ENCODE measurements at regions not wholly inside any gene's neighbourhood (a gene's known extent, or its start where the extent isn't known, plus 50 kb on each side); places are given as distances from the start of the nearest gene placed in this dataset.

GRCh38 chr13:84570831-84571230 lies 688.6 kb upstream of the SLITRK1 start:
- no peak for DNase-seq
- intact Hi-C loops (cut with DNase I) = no loop called here
- no peaks in the 10 kb centered on the region for H3K9me3 ChIP-seq
- no peak overlapping the region for H3K27ac ChIP-seq
- no peaks in the 10 kb centered on the region for H3K27me3 ChIP-seq
- H3K4me1 ChIP-seq = no peaks in the 10 kb centered on the region
- 91 to 96% methylated on average over 2 of the region's 2 CpGs for WGBS, 2 donors
- no peak for TF ChIP-seq CTCF (IDR thresholded peaks at IDR 0.05)
- TF ChIP-seq POLR2A (IDR thresholded peaks at IDR 0.05) = no peak
- no peaks in the 10 kb centered on the region for H3K36me3 ChIP-seq
- H3K4me3 ChIP-seq (replicated peaks in 1 of 3) = no peak overlapping the region

GRCh38 chr13:84569366-84569765 lies 687.1 kb upstream of the SLITRK1 start:
- Histone ChIP-seq H3K4me3 (replicated peaks in 1 of 3) (no peak overlapping the region), H3K4me1 (no peaks in the 10 kb centered on the region), H3K36me3 (no peaks in the 10 kb centered on the region), H3K27me3 (no peaks in the 10 kb centered on the region), H3K27ac (no peak overlapping the region), H3K9me3 (no peaks in the 10 kb centered on the region)
- no peak for DNase-seq
- 68 to 90% methylated on average over 1 of the region's 1 CpG for WGBS, 2 donors
- TF ChIP-seq POLR2A (IDR thresholded peaks at IDR 0.05) (no peak), CTCF (IDR thresholded peaks at IDR 0.05) (no peak)
- intact Hi-C loops (cut with DNase I) = no loop called here

GRCh38 chr13:84567848-84568247 lies 685.6 kb upstream of the SLITRK1 start:
- H3K4me1 ChIP-seq = no peaks in the 10 kb centered on the region
- no peak for TF ChIP-seq CTCF (IDR thresholded peaks at IDR 0.05)
- TF ChIP-seq POLR2A (IDR thresholded peaks at IDR 0.05) = no peak
- no peak overlapping the region for H3K4me3 ChIP-seq (replicated peaks in 1 of 3)
- 51 to 55% methylated on average over 1 of the region's 1 CpG for WGBS, 2 donors
- DNase-seq = no peak
- intact Hi-C loops (cut with DNase I) = no loop called here
- H3K27ac ChIP-seq = no peak overlapping the region
- H3K36me3 ChIP-seq = no peaks in the 10 kb centered on the region
- no peaks in the 10 kb centered on the region for H3K27me3 ChIP-seq
- H3K9me3 ChIP-seq = no peaks in the 10 kb centered on the region

- H3K36me3 ChIP-seq = no peaks in the 10 kb centered on the region
- no peaks in the 10 kb centered on the region for H3K9me3 ChIP-seq
- H3K4me3 ChIP-seq (replicated peaks in 1 of 3) = no peak overlapping the region
- TF ChIP-seq CTCF (IDR thresholded peaks at IDR 0.05) (no peak), POLR2A (IDR thresholded peaks at IDR 0.05) (no peak)
- H3K27me3 ChIP-seq = no peaks in the 10 kb centered on the region
- no peak for DNase-seq
- intact Hi-C loops (cut with DNase I) = no loop called here
- H3K27ac ChIP-seq = no peak overlapping the region
- no peaks in the 10 kb centered on the region for H3K4me1 ChIP-seq
- WGBS, 2 donors = 93 to 95% methylated on average over 2 of the region's 2 CpGs
Measured at GRCh38 chr13:84566780-84567179, 684.5 kb upstream of the SLITRK1 start.

GRCh38 chr13:84563611-84564010 lies 681.3 kb upstream of the SLITRK1 start:
- Histone ChIP-seq H3K4me3 (replicated peaks in 1 of 3) (no peak overlapping the region), H3K27me3 (no peaks in the 10 kb centered on the region), H3K4me1 (no peaks in the 10 kb centered on the region), H3K27ac (no peak overlapping the region), H3K9me3 (no peaks in the 10 kb centered on the region), H3K36me3 (no peaks in the 10 kb centered on the region)
- TF ChIP-seq POLR2A (IDR thresholded peaks at IDR 0.05) = no peak
- no peak for TF ChIP-seq CTCF (IDR thresholded peaks at IDR 0.05)
- DNase-seq = no peak
- 84 to 88% methylated on average over 3 of the region's 3 CpGs for WGBS, 2 donors
- intact Hi-C loops (cut with DNase I) = no loop called here
